ENCODE measurements at regions not wholly inside any gene's neighbourhood (a gene's known extent, or its start where the extent isn't known, plus 50 kb on each side); places are given as distances from the start of the nearest gene placed in this dataset.

GRCh38 chr6:147735924-147736323, 227.4 kb downstream of the SAMD5 start:
- TF ChIP-seq CTCF (IDR thresholded peaks at IDR 0.05; ENCODE audit: low read depth, low read length) = no peak
- no peak for DNase-seq (ENCODE audit: low read depth in 2 of 2)
- no peak overlapping the region for H3K4me3 ChIP-seq (replicated peaks in 1 of 2; ENCODE audit: low read depth in 2 of 2, low read length in 2 of 2)

- TF ChIP-seq CTCF (IDR thresholded peaks at IDR 0.05; ENCODE audit: low read depth, low read length) = no peak
- no peak for DNase-seq (ENCODE audit: low read depth in 2 of 2)
- H3K4me3 ChIP-seq (replicated peaks in 1 of 2; ENCODE audit: low read depth in 2 of 2, low read length in 2 of 2) = no peak overlapping the region
These were observed 228.6 kb downstream of the SAMD5 start for GRCh38 chr6:147737115-147737514.

- no peak for TF ChIP-seq CTCF (IDR thresholded peaks at IDR 0.05; ENCODE audit: low read depth, low read length)
These were observed 229.6 kb downstream of the SAMD5 start for GRCh38 chr6:147738099-147738498.

GRCh38 chr6:147738516-147739162, 230.1 kb downstream of the SAMD5 start:
- TF ChIP-seq CTCF (IDR thresholded peaks at IDR 0.05; ENCODE audit: low read depth, low read length) = no peak
- peak in 1 of 2 donors; percentile 11 for DNase-seq (ENCODE audit: low read depth in 2 of 2)
- H3K4me3 ChIP-seq (replicated peaks in 1 of 2; ENCODE audit: low read depth in 2 of 2, low read length in 2 of 2) = no peak overlapping the region

More at GRCh38 chr6:147738099-147738498, 229.6 kb downstream of the SAMD5 start:
- no peak overlapping the region for H3K4me3 ChIP-seq (replicated peaks in 1 of 2; ENCODE audit: low read depth in 2 of 2, low read length in 2 of 2)
- no peak for DNase-seq (ENCODE audit: low read depth in 2 of 2)

- no peak for TF ChIP-seq CTCF (IDR thresholded peaks at IDR 0.05; ENCODE audit: low read depth, low read length)
- H3K4me3 ChIP-seq (replicated peaks in 1 of 2; ENCODE audit: low read depth in 2 of 2, low read length in 2 of 2) = no peak overlapping the region
- no peak for DNase-seq (ENCODE audit: low read depth in 2 of 2)
These were observed 231.8 kb downstream of the SAMD5 start for GRCh38 chr6:147740326-147740725.

GRCh38 chr6:147740916-147741315, 232.4 kb downstream of the SAMD5 start:
- no peak for DNase-seq (ENCODE audit: low read depth in 2 of 2)
- TF ChIP-seq CTCF (IDR thresholded peaks at IDR 0.05; ENCODE audit: low read depth, low read length) = no peak
- no peak overlapping the region for H3K4me3 ChIP-seq (replicated peaks in 1 of 2; ENCODE audit: low read depth in 2 of 2, low read length in 2 of 2)

GRCh38 chr6:147741389-147741788, 232.9 kb downstream of the SAMD5 start:
- DNase-seq (ENCODE audit: low read depth in 2 of 2) = peak in 1 of 2 donors; percentile 14
- H3K4me3 ChIP-seq (replicated peaks in 1 of 2; ENCODE audit: low read depth in 2 of 2, low read length in 2 of 2) = no peak overlapping the region
- no peak for TF ChIP-seq CTCF (IDR thresholded peaks at IDR 0.05; ENCODE audit: low read depth, low read length)
